Liver (tissue), 3 donors: ENCODE measurements at regions not wholly inside any gene's neighbourhood (a gene's known extent, or its start where the extent isn't known, plus 50 kb on each side); places are given as distances from the start of the nearest gene placed in this dataset.

ENCODE experiments used
- CTCF ChIP-seq: fragments of 150-350 bp; IDR thresholded peaks from 2 replicates; pipeline ENCODE4 v1.5.1; 2017; ENCODE audit warnings: improper control_type of control experiment, low read depth, low read length; ENCODE audit not compliant: missing input control
- EGR1 ChIP-seq, 2 donors: IDR thresholded peaks; 2 replicates each; pipeline ENCODE4 v1.6.1; 2016 to 2018; ENCODE audit warnings: antibody characterized with exemption in 2 of 2, low read depth in 2 of 2
- JUND ChIP-seq, 2 donors: IDR thresholded peaks; 2 replicates each; pipeline ENCODE4 v1.6.1; 2016; ENCODE audit warnings: antibody characterized with exemption in 2 of 2
- RXRA ChIP-seq, 2 donors: IDR thresholded peaks; 2 replicates each; pipeline ENCODE4 v1.6.1; 2017 to 2018; ENCODE audit warnings: antibody characterized with exemption in 2 of 2, mild to moderate bottlenecking in 1 of 2
- YY1 ChIP-seq: IDR thresholded peaks from 2 replicates; pipeline ENCODE4 v1.6.1; 2016; ENCODE audit warnings: antibody characterized with exemption, mild to moderate bottlenecking
- donor health status: healthy.
- donor health status: healthy.

GRCh38 chr2:9152975-9153642 is 53.5 kb upstream of the ASAP2 start:
- TF ChIP-seq CTCF: no peak
- TF ChIP-seq YY1: no peak
- no peak for TF ChIP-seq RXRA (IDR thresholded peaks at IDR 0.05)
- no peak for TF ChIP-seq EGR1 (IDR thresholded peaks at IDR 0.05; ENCODE audit: low read depth in 2 of 2)
- TF ChIP-seq JUND (IDR thresholded peaks at IDR 0.05): no peak
